Immature natural killer cell (primary cell): ENCODE measurements at regions not wholly inside any gene's neighbourhood (a gene's known extent, or its start where the extent isn't known, plus 50 kb on each side); places are given as distances from the start of the nearest gene placed in this dataset.
"Not testable (repeated sequence)": the region's sequence is repeated elsewhere in the genome, so short reads cannot be mapped to it uniquely, and the experiment has no call there.

Experiments
- DNase-seq, 3 donors: peaks; one replicate each; pipeline ENCODE4 v3.0.0; 2022; ENCODE audit warnings: mixed read lengths in 1 of 3
- H3K27ac Mint-ChIP-seq, 6 donors: one replicate each; pipeline ENCODE4 v1.8.0; 2020; ENCODE audit warnings: mixed read lengths in 6 of 6, mild to moderate bottlenecking in 5 of 6, inconsistent platforms in 4 of 6, moderate library complexity in 3 of 6
- H3K27me3 Mint-ChIP-seq, 3 donors: one replicate each; pipeline ENCODE4 v1.8.0; 2020 to 2021; ENCODE audit warnings: low read depth in 3 of 3, mild to moderate bottlenecking in 3 of 3, mixed read lengths in 3 of 3, moderate library complexity in 3 of 3, inconsistent platforms in 1 of 3
- H3K36me3 Mint-ChIP-seq, 3 donors: one replicate each; pipeline ENCODE4 v1.8.0; 2020; ENCODE audit warnings: mixed read lengths in 3 of 3, inconsistent platforms in 2 of 3, mild to moderate bottlenecking in 2 of 3
- H3K4me1 Mint-ChIP-seq, 2 donors: one replicate each; pipeline ENCODE4 v1.8.0; 2020; ENCODE audit warnings: inconsistent platforms in 2 of 2, mild to moderate bottlenecking in 2 of 2, mixed read lengths in 2 of 2, moderate library complexity in 1 of 2
- H3K4me3 Mint-ChIP-seq, 5 donors: one replicate each; pipeline ENCODE4 v1.8.0; 2020; ENCODE audit warnings: mild to moderate bottlenecking in 5 of 5, mixed read lengths in 5 of 5, inconsistent platforms in 3 of 5, moderate library complexity in 3 of 5
- H3K9me3 Mint-ChIP-seq, 6 donors: one replicate each; pipeline ENCODE4 v1.8.0; 2020; ENCODE audit warnings: mild to moderate bottlenecking in 6 of 6, mixed read lengths in 6 of 6, inconsistent platforms in 4 of 6, moderate library complexity in 3 of 6

DNA sequence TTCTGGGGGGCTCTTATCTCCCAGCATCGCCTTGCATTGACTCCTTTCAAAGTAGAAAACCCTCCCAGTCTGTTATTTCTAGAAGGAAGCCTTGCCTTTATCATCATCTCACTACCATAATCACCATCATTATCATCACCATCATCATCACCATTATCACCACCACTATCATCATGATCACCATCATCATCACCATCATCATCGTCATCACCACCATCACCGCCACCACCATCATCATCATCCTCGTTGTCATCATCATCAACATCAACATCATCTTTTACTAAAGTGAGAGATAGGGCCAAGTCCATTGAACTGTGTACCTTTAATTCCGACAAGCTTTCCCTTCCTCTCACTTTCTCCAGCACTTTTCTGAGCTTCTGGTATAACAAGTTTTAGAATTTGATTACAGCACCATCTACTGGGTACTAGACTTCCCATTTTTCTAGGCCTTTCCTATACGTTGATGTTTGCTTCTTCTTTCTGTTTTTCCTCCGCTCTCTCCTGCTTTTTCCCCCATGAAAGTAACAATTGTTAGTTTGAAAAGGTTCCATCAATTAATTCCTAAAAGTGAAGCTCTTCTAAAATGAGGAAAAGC, 226.4 kb downstream of the BUB3 start:
- no peak for DNase-seq
- Mint-ChIP-seq H3K36me3 (no peaks in the 10 kb centered on the region), H3K27ac (no peak overlapping the region)

DNA sequence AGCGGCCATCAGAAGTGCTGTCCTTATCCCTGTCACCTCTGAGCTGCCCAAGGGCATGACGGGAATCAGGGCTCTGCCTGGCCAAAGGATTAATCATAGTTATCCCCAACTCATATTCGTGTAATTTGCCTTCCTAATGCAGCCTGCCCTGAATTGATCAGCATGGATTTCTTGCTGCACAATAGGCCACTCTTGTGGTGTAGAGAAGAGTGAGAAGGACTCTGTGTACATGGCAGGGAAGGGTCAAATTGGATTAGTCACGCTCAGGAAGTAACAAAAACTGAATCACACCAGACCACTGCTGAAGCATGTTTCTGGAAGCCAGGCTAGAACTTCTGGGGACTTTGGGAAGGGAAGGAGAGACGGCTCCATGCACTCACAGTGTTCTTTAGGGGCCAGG, 227.0 kb downstream of the BUB3 start:
- no peaks in the 10 kb centered on the region for H3K36me3 Mint-ChIP-seq
- H3K9me3 Mint-ChIP-seq = no peaks in the 10 kb centered on the region
- DNase-seq = no peak
- no peaks in the 10 kb centered on the region for H3K4me1 Mint-ChIP-seq
- H3K4me3 Mint-ChIP-seq = no peak overlapping the region
- peaks cover 2 to 5% (median 2%) of the 10 kb centered on the region in 3 donors for H3K27me3 Mint-ChIP-seq
- no peak overlapping the region for H3K27ac Mint-ChIP-seq

More for the DNA sequence above, 226.4 kb downstream of the BUB3 start:
- no peak overlapping the region for H3K4me3 Mint-ChIP-seq
- no peaks in the 10 kb centered on the region for H3K9me3 Mint-ChIP-seq
- peaks cover 0 to 5% (median 2%) of the 10 kb centered on the region in 3 donors for H3K27me3 Mint-ChIP-seq
- H3K4me1 Mint-ChIP-seq = no peaks in the 10 kb centered on the region

DNA sequence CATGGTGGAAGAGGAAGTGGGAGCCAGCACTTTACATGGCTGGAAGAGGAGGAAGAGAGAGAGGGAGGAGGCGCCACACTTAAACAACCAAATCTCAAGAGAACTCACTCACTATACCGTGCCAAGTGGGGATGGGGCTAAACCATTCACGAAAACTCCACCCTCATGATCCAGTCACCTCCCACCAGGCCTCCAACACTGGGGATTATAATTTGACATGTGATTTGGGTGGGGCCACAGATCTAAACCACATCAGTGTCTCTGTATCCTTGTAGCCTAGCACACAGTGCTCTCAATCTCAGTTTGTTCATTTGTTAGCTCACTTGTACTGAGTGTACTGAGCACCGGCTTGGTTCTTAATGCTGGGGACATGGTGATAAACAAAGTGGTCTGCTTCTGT, 228.3 kb downstream of the BUB3 start:
- peaks cover 2 to 5% (median 2%) of the 10 kb centered on the region in 3 donors for H3K27me3 Mint-ChIP-seq
- no peaks in the 10 kb centered on the region for H3K4me1 Mint-ChIP-seq
- no peaks in the 10 kb centered on the region for H3K9me3 Mint-ChIP-seq
- no peak for DNase-seq
- H3K27ac Mint-ChIP-seq = no peak overlapping the region
- peaks cover 0 to 3% (median 0%) of the 10 kb centered on the region in 3 donors for H3K36me3 Mint-ChIP-seq
- no peak overlapping the region for H3K4me3 Mint-ChIP-seq

DNA sequence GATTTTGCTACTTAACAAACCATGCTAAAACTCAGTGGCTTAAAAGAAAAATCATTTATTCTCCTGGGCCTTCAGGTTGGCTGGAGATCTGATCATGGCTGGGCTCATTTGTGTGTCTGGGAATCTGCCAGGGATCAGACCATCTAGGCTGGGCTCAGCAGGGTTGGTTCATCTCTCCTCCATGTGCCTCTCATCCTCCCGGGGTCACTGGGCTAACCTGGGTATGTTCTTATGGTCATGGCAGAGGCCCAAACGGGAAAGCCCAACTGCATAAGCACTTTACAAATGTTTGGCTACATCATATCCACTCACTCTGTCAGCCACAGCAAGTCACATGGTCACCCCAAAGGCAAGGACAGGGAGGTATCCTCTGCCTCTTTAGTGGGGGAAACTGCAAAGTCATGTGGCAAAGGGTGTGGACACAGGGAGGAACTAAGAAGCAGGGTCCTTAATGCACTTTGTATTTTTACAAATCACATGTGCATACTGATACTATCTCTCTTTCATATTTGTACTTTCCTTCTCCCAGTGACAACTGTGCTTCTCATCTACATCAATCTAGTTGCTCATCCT, 231.4 kb downstream of the BUB3 start:
- Mint-ChIP-seq H3K27ac (no peak overlapping the region), H3K4me3 (no peak overlapping the region), H3K27me3 (peaks cover 2 to 4% (median 4%) of the 10 kb centered on the region in 3 donors), H3K9me3 (peaks cover 0 to 1% (median 0%) of the 10 kb centered on the region in 6 donors), H3K36me3 (peaks cover 0 to 3% (median 0%) of the 10 kb centered on the region in 3 donors), H3K4me1 (no peaks in the 10 kb centered on the region)
- no peak for DNase-seq

DNA sequence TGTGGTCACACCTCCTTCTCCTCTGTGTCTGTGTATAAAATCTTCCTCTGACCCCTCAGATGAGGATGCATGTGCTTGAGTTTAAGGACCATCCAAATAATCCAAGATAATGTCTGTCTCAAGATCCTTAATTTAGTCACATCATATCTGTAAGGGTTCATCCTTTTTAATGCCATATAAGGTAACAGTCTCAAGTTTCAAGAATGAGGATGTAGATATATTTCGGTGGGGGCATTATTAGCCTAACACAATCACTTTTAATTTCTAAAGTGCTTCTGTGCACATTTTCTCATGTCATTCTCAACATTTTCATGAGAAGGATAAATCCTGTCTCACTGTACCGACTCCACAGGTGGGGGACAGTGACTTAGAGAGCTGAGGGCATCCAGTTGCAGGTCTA, 235.3 kb downstream of the BUB3 start:
- no peak for DNase-seq
- Mint-ChIP-seq H3K36me3 (peaks cover 0 to 3% (median 0%) of the 10 kb centered on the region in 3 donors), H3K9me3 (peaks cover 0 to 1% (median 0%) of the 10 kb centered on the region in 6 donors), H3K4me1 (no peaks in the 10 kb centered on the region), H3K27me3 (peaks cover 2 to 4% (median 3%) of the 10 kb centered on the region in 3 donors), H3K27ac (no peak overlapping the region), H3K4me3 (no peak overlapping the region)

DNA sequence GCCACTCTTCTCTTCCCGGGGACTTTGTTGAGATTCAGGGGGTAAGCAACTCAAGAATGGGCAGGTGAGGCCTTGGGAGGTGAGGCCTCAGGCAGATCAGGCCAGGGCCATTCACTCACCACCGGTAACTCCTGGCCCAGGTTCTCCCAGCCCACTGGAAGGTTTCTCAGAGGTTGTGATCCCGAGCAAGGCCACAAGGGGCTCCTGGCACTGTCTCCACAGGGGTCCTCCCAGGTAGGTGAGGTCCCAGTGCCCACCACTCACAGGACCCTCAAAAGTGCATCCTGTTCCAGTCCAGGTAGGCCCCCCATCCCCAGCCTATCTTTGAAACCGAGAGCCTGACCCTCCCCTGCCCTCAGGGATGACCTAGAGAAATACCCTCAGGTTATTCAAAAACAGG, 236.1 kb downstream of the BUB3 start:
- no peak overlapping the region for H3K27ac Mint-ChIP-seq
- no peaks in the 10 kb centered on the region for H3K4me1 Mint-ChIP-seq
- peaks cover 0 to 3% (median 0%) of the 10 kb centered on the region in 3 donors for H3K36me3 Mint-ChIP-seq
- peaks cover 2 to 4% (median 3%) of the 10 kb centered on the region in 3 donors for H3K27me3 Mint-ChIP-seq
- H3K9me3 Mint-ChIP-seq = peaks cover 0 to 1% (median 0%) of the 10 kb centered on the region in 6 donors
- no peak for DNase-seq
- no peak overlapping the region for H3K4me3 Mint-ChIP-seq

DNA sequence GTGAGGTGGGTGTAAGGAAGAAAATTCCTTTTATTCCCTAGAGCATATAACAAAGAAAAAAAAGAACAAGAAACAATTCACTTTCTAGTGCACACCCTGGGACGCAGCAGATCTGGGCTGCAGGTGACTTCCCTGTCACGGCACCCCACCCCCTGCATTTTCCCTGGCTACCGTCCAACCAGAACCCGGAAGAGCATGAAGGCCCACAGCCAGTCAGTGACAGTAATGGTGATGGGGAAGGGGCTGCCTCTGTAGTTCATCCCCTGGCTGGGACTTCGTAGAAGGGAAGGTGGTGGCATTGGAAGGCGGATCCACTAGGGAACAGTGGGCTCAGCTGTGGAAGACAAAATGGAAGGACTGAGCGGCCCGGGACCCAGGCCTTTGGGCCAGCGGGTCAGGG, 236.7 kb downstream of the BUB3 start:
- no peak for DNase-seq
- Mint-ChIP-seq H3K4me3 (no peak overlapping the region), H3K36me3 (peaks cover 0 to 3% (median 0%) of the 10 kb centered on the region in 3 donors), H3K9me3 (peaks cover 0 to 1% (median 0%) of the 10 kb centered on the region in 6 donors), H3K4me1 (no peaks in the 10 kb centered on the region), H3K27ac (no peak overlapping the region), H3K27me3 (peaks cover 1 to 4% (median 3%) of the 10 kb centered on the region in 3 donors)

DNA sequence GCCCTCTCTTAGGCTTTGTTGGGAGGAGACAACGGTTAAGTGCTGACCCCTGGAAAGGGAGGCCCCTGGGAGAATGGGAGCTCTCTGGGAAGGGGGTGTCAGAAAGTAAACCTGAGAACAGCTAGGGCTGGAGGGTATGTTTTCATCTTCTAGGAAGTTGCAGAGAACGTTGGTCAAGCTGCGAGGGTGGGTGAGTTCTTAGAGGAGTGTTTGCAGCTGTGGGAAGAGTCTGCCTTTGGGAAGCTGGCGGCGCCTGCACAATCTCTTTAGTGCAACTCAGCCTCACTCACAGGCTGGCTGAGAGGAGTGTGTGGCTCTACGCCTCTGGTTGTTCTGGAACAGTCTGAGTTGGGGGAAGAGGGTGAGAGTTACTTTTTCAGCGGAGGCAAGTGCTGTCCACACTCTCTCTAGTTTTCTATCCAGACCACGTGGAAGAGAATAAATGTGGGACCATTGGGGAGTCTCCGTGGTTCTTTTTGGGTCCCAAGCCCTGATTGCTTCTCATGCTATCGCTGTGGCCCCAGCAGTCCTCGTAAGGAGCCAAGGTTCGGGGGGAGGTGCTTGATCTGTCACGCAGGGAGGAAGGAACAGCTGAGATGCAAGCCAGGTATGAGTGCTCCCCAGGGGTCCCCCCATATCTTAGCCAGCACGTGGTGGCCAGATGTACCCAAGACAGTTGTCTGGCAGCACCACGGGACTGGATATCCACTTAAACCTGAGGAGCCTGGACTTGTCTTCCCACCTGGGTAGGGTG, 237.2 kb downstream of the BUB3 start:
- DNase-seq = no peak
- Mint-ChIP-seq H3K4me1 (no peaks in the 10 kb centered on the region), H3K9me3 (peaks cover 0 to 1% (median 0%) of the 10 kb centered on the region in 6 donors), H3K27ac (no peak overlapping the region), H3K4me3 (no peak overlapping the region), H3K27me3 (peaks cover 0 to 4% (median 3%) of the 10 kb centered on the region in 3 donors), H3K36me3 (peaks cover 0 to 3% (median 0%) of the 10 kb centered on the region in 3 donors)

DNA sequence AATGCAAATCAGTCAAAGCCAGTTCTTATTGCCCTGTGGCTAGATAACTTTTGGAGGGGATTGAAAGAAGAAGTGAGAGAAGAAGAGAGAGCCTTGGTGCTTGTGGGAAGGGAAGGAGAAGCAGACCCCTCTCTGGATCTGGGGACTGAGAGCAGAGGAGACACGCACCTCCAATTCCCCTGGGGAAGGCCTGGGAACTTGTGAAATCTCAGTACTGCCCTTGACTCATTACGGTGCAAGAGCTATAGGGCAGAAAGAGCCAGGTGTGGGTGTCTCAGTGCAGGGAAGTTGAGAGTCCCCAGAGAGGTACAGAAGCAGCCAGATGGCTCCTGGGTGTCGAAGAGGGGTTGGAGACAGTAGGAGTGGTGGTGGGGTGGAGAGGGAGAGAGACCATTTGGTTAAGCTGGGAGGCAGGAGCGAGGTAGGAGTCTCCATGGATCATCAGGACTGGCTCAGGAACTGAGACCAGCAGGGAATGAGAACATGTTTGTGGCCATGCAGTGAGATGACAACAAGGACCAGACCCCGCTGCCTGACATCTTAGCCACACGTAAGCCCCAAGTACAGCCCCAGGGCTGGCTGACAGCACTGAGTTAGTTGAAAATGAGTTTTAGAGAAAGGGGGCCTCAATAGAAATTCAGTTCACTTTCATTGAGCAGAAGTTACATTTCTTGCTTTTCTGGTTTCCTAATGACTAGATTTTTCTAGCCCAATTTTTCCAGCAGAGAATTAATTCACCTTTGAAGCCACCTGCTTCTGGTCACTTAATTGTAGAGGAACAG, 238.2 kb downstream of the BUB3 start:
- no peak overlapping the region for H3K4me3 Mint-ChIP-seq
- no peak overlapping the region for H3K27ac Mint-ChIP-seq
- H3K27me3 Mint-ChIP-seq = peaks cover 0 to 4% (median 3%) of the 10 kb centered on the region in 3 donors
- H3K4me1 Mint-ChIP-seq = no peaks in the 10 kb centered on the region
- DNase-seq = no peak
- peaks cover 0 to 1% (median 0%) of the 10 kb centered on the region in 6 donors for H3K9me3 Mint-ChIP-seq
- H3K36me3 Mint-ChIP-seq = no peaks in the 10 kb centered on the region

DNA sequence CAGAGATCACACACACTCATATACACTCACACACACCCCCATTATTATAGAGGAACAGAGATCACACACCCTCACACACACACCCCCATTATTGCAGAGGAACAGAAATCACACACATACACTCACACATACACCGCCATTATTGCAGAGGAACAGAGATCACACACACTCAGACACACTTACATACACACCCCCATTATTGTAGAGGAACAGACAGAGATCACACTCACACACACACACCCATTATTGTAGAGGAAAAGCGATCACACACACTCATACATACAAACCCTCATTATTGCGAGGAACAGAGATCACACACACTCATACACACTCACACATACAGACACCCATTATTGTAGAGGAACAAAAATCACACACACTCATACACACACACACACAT, 239.0 kb downstream of the BUB3 start:
- H3K27me3 Mint-ChIP-seq = peaks cover 0 to 4% (median 3%) of the 10 kb centered on the region in 3 donors
- H3K4me3 Mint-ChIP-seq = no peak overlapping the region
- peaks cover 0 to 1% (median 0%) of the 10 kb centered on the region in 6 donors for H3K9me3 Mint-ChIP-seq
- no peaks in the 10 kb centered on the region for H3K4me1 Mint-ChIP-seq
- H3K27ac Mint-ChIP-seq = no peak overlapping the region
- no peaks in the 10 kb centered on the region for H3K36me3 Mint-ChIP-seq
- DNase-seq = no peak

DNA sequence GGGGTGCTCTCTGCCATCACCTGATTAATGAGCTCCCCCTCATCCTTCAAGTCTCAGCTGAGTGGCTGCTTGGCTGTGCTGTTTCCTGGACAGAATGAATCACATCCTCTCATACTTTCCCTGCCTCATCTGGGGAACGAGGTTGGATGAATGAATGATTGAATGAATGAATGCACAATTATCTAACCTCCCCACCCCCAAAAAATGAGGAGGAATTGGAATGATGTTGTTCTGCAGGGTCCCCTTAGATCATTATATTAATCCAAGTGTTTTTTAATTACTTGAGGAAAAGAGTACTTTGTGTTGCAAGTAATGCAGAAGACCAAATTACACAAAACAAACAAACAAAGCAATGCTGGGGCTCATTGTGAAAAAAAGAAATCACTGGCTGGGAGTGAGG, 240.2 kb downstream of the BUB3 start:
- no peaks in the 10 kb centered on the region for H3K9me3 Mint-ChIP-seq
- DNase-seq = no peak
- no peak overlapping the region for H3K4me3 Mint-ChIP-seq
- H3K27me3 Mint-ChIP-seq = peaks cover 0 to under 1% (median 0%) of the 10 kb centered on the region in 3 donors
- no peaks in the 10 kb centered on the region for H3K36me3 Mint-ChIP-seq
- no peak overlapping the region for H3K27ac Mint-ChIP-seq
- no peaks in the 10 kb centered on the region for H3K4me1 Mint-ChIP-seq

DNA sequence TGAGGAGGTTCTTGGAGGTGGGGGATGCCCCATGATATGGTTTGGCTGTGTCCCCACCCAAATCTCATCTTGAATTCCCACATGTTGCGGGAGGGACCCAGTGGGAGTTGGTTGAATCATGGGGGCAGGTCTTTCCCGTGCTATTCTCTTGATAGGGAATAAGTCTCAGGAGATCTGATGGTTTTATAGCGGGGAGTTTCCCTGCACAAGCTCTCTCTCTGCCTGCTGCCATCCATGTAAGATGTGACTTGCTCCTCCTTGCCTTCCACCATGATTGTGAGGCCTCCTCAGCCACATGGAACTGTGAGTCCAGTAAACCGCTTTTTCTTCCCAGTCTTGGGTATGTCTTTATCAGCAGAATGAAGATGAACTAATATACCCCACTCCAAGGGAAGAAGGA, 241.0 kb downstream of the BUB3 start:
- not testable (repeated sequence) for H3K4me3 Mint-ChIP-seq, H3K4me1 Mint-ChIP-seq, H3K27ac Mint-ChIP-seq, H3K36me3 Mint-ChIP-seq, H3K27me3 Mint-ChIP-seq, DNase-seq, H3K9me3 Mint-ChIP-seq

DNA sequence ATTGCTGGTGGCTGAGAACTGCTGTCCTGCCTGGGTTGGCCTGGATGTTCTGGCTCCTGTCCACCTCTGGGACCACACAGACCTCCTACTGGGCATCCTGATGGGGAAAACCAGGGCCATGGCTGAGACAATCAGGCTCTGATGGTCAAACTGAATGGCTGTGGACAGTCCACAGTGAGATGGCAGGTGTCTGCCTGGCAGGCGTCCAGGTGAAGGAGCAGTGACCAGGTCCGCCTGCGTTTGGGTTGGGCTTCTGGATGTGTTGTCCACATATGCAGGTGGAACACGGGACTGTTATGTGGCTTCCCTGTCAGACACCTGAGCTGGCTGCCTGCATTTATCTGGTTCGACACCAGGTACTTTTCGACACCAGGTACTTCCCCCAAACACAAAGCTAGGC, 241.7 kb downstream of the BUB3 start:
- no peak overlapping the region for H3K4me3 Mint-ChIP-seq
- no peak for DNase-seq
- H3K9me3 Mint-ChIP-seq = no peaks in the 10 kb centered on the region
- no peaks in the 10 kb centered on the region for H3K36me3 Mint-ChIP-seq
- no peak overlapping the region for H3K27ac Mint-ChIP-seq
- peaks cover 0 to 6% (median 0%) of the 10 kb centered on the region in 3 donors for H3K27me3 Mint-ChIP-seq
- no peaks in the 10 kb centered on the region for H3K4me1 Mint-ChIP-seq

DNA sequence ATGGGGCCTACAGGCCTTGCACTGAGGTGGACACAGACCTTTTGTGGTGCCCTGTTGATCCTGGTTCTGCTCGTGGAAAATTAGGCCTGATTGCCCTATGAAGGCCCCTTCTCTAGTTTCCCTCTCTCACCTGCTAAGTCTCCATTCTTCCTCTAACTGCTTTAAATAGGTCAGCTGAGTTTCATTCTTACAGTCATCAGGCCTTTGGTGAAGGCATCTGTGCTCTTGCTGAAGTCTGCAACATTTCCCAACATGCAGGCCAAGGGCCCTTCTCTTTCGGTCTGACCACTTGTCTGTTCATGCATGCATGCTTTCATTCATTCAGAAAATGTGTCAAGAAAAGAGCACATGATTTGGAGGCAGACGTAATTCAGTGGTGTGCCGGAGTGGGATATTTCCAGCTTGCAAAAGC, 244.0 kb downstream of the BUB3 start:
- no peak for DNase-seq
- Mint-ChIP-seq H3K4me1 (no peaks in the 10 kb centered on the region), H3K27ac (no peak overlapping the region), H3K4me3 (no peak overlapping the region), H3K27me3 (peaks cover 0 to 6% (median 0%) of the 10 kb centered on the region in 3 donors), H3K9me3 (no peaks in the 10 kb centered on the region), H3K36me3 (no peaks in the 10 kb centered on the region)
